Activated CD4-positive, alpha-beta T cell treated with anti-CD3 and anti-CD28 coated beads, Interleukin-2, amount 50 U/mL, for 16 hours (primary cell): ENCODE measurements at regions not wholly inside any gene's neighbourhood (a gene's known extent, or its start where the extent isn't known, plus 50 kb on each side); places are given as distances from the start of the nearest gene placed in this dataset.
"Not testable (repeated sequence)": the region's sequence is repeated elsewhere in the genome, so short reads cannot be mapped to it uniquely, and the experiment has no call there.

Experiments used
- DNase-seq: peaks from one replicate; pipeline ENCODE4 v3.0.0-alpha.2; 2020

- DNase-seq = no peak
These were observed 195.0 kb downstream of the SPATA31A6 start for GRCh38 chr9:42378418-42378815.

GRCh38 chr9:42379602-42380001, 196.1 kb downstream of the SPATA31A6 start:
- not testable (repeated sequence) for DNase-seq

- DNase-seq = not testable (repeated sequence)
These were observed 201.1 kb downstream of the SPATA31A6 start for GRCh38 chr9:42384585-42384984.

GRCh38 chr9:42385574-42386120, 202.2 kb downstream of the SPATA31A6 start:
- not testable (repeated sequence) for DNase-seq

GRCh38 chr9:42386477-42386876, 203.0 kb downstream of the SPATA31A6 start:
- DNase-seq = no peak

- DNase-seq = no peak
These were observed 204.8 kb downstream of the SPATA31A6 start for GRCh38 chr9:42388146-42388690.

- DNase-seq = no peak
These were observed 205.4 kb downstream of the SPATA31A6 start for GRCh38 chr9:42388846-42389245.

GRCh38 chr9:42392773-42393455, 209.5 kb downstream of the SPATA31A6 start:
- peak; percentile 34 for DNase-seq

- DNase-seq = no peak
These were observed 212.9 kb downstream of the SPATA31A6 start for GRCh38 chr9:42396318-42396717.

GRCh38 chr9:42397336-42397735, 213.9 kb downstream of the SPATA31A6 start:
- DNase-seq = peak; percentile 41

GRCh38 chr9:42402919-42403318, 219.5 kb downstream of the SPATA31A6 start:
- DNase-seq = not testable (repeated sequence)

GRCh38 chr9:42409581-42409980, 226.1 kb downstream of the SPATA31A6 start:
- DNase-seq = not testable (repeated sequence)

- DNase-seq = not testable (repeated sequence)
These were observed 228.9 kb downstream of the SPATA31A6 start for GRCh38 chr9:42412354-42412753.

- not testable (repeated sequence) for DNase-seq
These were observed 231.4 kb downstream of the SPATA31A6 start for GRCh38 chr9:42414865-42415264.

- DNase-seq = not testable (repeated sequence)
These were observed 236.2 kb downstream of the SPATA31A6 start for GRCh38 chr9:42419652-42420051.

GRCh38 chr9:42420324-42420723, 236.9 kb downstream of the SPATA31A6 start:
- DNase-seq = not testable (repeated sequence)

- DNase-seq = not testable (repeated sequence)
These were observed 238.2 kb downstream of the SPATA31A6 start for GRCh38 chr9:42421630-42422029.

- DNase-seq = not testable (repeated sequence)
These were observed 247.5 kb downstream of the SPATA31A6 start for GRCh38 chr9:42430674-42431615.

- DNase-seq = not testable (repeated sequence)
These were observed 248.2 kb downstream of the SPATA31A6 start for GRCh38 chr9:42431616-42432010.

- not testable (repeated sequence) for DNase-seq
These were observed 251.6 kb downstream of the SPATA31A6 start for GRCh38 chr9:42434844-42435714.

- DNase-seq = not testable (repeated sequence)
These were observed 252.4 kb downstream of the SPATA31A6 start for GRCh38 chr9:42435715-42436342.
